Spleen (tissue), 11 donors: ENCODE measurements at regions not wholly inside any gene's neighbourhood (a gene's known extent, or its start where the extent isn't known, plus 50 kb on each side); places are given as distances from the start of the nearest gene placed in this dataset.
"Not testable (repeated sequence)": the region's sequence is repeated elsewhere in the genome, so short reads cannot be mapped to it uniquely, and the experiment has no call there.

Source experiments
- DNase-seq: peaks from one replicate; pipeline ENCODE4 v3.0.0-alpha.2; 2020
- H3K27ac ChIP-seq, 8 donors: fragments of 200-600 bp; sonication (generic) in 7 of 8; 1 replicate in 4 of 8; 2 replicates in 4 of 8; pipeline versions ENCODE4 v1.5.0 to v1.8.0; 2016 to 2021; ENCODE audit warnings: inconsistent platforms in 4 of 8, mild to moderate bottlenecking in 4 of 8, moderate library complexity in 1 of 8
- H3K27me3 ChIP-seq, 7 donors: fragments of 200-600 bp; sonication (generic) in 6 of 7; replicated peaks in 1 of 7; 1 replicate in 4 of 7; 2 replicates in 3 of 7; pipeline versions ENCODE4 v1.5.0 to v1.8.0; 2016 to 2021; ENCODE audit warnings: inconsistent platforms in 3 of 7, mild to moderate bottlenecking in 1 of 7
- H3K36me3 ChIP-seq, 6 donors: fragments of 200-600 bp; sonication (generic) in 5 of 6; 1 replicate in 4 of 6; 2 replicates in 2 of 6; pipeline versions ENCODE4 v1.5.0 to v1.8.0; 2016 to 2021; ENCODE audit warnings: inconsistent platforms in 2 of 6
- H3K4me1 ChIP-seq, 6 donors: fragments of 200-600 bp; sonication (generic) in 5 of 6; 1 replicate in 3 of 6; 2 replicates in 3 of 6; pipeline versions ENCODE4 v1.5.0 to v1.8.0; 2016 to 2021; ENCODE audit warnings: inconsistent platforms in 3 of 6
- H3K4me3 ChIP-seq, 8 donors: fragments of 200-600 bp; sonication (generic) in 7 of 8; 1 replicate in 4 of 8; 2 replicates in 4 of 8; pipeline versions ENCODE4 v1.5.0 to v1.8.0; 2016 to 2021; ENCODE audit warnings: inconsistent platforms in 4 of 8, mild to moderate bottlenecking in 4 of 8, moderate library complexity in 2 of 8
- H3K9me3 ChIP-seq, 8 donors: fragments of 200-600 bp; sonication (generic) in 7 of 8; 1 replicate in 4 of 8; 2 replicates in 4 of 8; pipeline versions ENCODE4 v1.5.0 to v1.8.0; 2016 to 2021; ENCODE audit warnings: inconsistent platforms in 4 of 8
- CTCF ChIP-seq, 11 experiments: fragments of 200-600 bp in 7 of 11; fragments of 450-650 bp in 4 of 11; sonication (generic) in 4 of 11; IDR thresholded peaks in 8 of 11; conservative IDR thresholded peaks in 3 of 11; 1 replicate in 7 of 11; 2 replicates in 4 of 11; pipeline versions ENCODE4 v1.4.0 to v1.8.0; 2016 to 2021; ENCODE audit warnings: antibody characterized with exemption in 11 of 11, inconsistent platforms in 4 of 11, mild to moderate bottlenecking in 1 of 11
- POLR2A ChIP-seq, 3 donors: fragments of 450-650 bp; IDR thresholded peaks; one replicate each; pipeline ENCODE4 v1.5.1; 2017; ENCODE audit warnings: antibody characterized with exemption in 3 of 3, mild to moderate bottlenecking in 1 of 3
- POLR2AphosphoS5 ChIP-seq, 3 donors: sonication (generic); formaldehyde crosslinking; IDR thresholded peaks; one replicate each; pipeline ENCODE4 v1.5.1; 2017; ENCODE audit warnings: antibody characterized with exemption in 3 of 3
- WGBS, 5 donors: extraction: QIAGEN DNeasy Blood & Tissue Kit in 3 of 5; methylation state at CpG; one replicate each; pipeline versions ENCODE4 v1.1.5 to v1.1.7; 2013 to 2018; 5-methylcytosine and 5-hydroxymethylcytosine counted together
- intact Hi-C: fragments of 100-400 bp; cut with DNase I; formaldehyde crosslinking; loops from one replicate; pipeline ENCODE4 v1.15.0; 2023; ENCODE audit warnings: low total_unique reads
- donor health status: healthy with polysubstance abuse.
- donor health status: DM: no; HTN: no; CAD: no; lungs with moderate emphysema.
- donor health status: DM: no; HTN: no; CAD: no.
- donor health status: Bipolar disorder and iron deficiency.
- donor health status: healthy.
- donor health status: DM: no; HTN: no; CAD: no.
- donor health status: DM: yes; HTN: yes; CAD: no.

GRCh38 chr9:68593760-68594159, 53.1 kb upstream of the TMEM252 start:
- H3K27me3 ChIP-seq, H3K36me3 ChIP-seq, DNase-seq, H3K4me3 ChIP-seq: not testable (repeated sequence)
- 54 to 86% (median 69%) methylated on average over 1 to 2 of the region's 2 CpGs for WGBS, 5 donors
- Histone ChIP-seq H3K4me1 (peaks cover 0 to 12% (median 0%) of the 10 kb centered on the region in 6 donors), H3K27ac (peak overlapping the region in 1 of 8 donors; percentile 57), H3K9me3 (peaks cover 0 to 18% (median 6%) of the 10 kb centered on the region in 8 donors)
- intact Hi-C loops = loop anchor here (10.0 kb wide), 1 partner anchor 111 kb away; the partner anchor contains the start of gene PIP5K1B

GRCh38 chr9:68595868-68596267, 55.2 kb upstream of the TMEM252 start:
- DNase-seq = no peak
- no peaks in the 10 kb centered on the region for H3K27me3 ChIP-seq
- intact Hi-C loops = loop anchor here (10.0 kb wide), 1 partner anchor 109 kb away; the partner anchor contains the start of gene PIP5K1B
- no peak overlapping the region for H3K4me3 ChIP-seq
- no peaks in the 10 kb centered on the region for H3K36me3 ChIP-seq
- 73 to 100% (median 84%) methylated on average over 2 to 3 of the region's 3 CpGs for WGBS, 5 donors
- H3K27ac ChIP-seq = no peak overlapping the region
- H3K9me3 ChIP-seq = peaks cover 0 to 11% (median 2%) of the 10 kb centered on the region in 8 donors
- peaks cover 0 to 12% (median 0%) of the 10 kb centered on the region in 6 donors for H3K4me1 ChIP-seq
- TF ChIP-seq POLR2A (IDR thresholded peaks at IDR 0.05) (no peak), CTCF (IDR thresholded peaks at IDR 0.05 in 8 of 11, conservative IDR thresholded peaks at IDR 0.05 in 3 of 11) (no peak), POLR2AphosphoS5 (IDR thresholded peaks at IDR 0.05) (no peak)

GRCh38 chr9:68597362-68597997, 56.8 kb upstream of the TMEM252 start:
- peak overlapping the region in 1 of 8 donors; percentile 7 for H3K27ac ChIP-seq
- H3K36me3 ChIP-seq = no peaks in the 10 kb centered on the region
- intact Hi-C loops = loop anchor here (10.0 kb wide), 1 partner anchor 107 kb away; the partner anchor contains the start of gene PIP5K1B
- TF ChIP-seq POLR2A (IDR thresholded peaks at IDR 0.05) (no peak), POLR2AphosphoS5 (IDR thresholded peaks at IDR 0.05) (no peak), CTCF (IDR thresholded peaks at IDR 0.05 in 8 of 11, conservative IDR thresholded peaks at IDR 0.05 in 3 of 11) (no peak)
- WGBS, 5 donors = 22 to 43% (median 30%) methylated on average over 1 of the region's 1 CpG
- peaks cover 0 to 12% (median 0%) of the 10 kb centered on the region in 6 donors for H3K4me1 ChIP-seq
- peaks cover 0 to 11% (median 2%) of the 10 kb centered on the region in 8 donors for H3K9me3 ChIP-seq
- no peaks in the 10 kb centered on the region for H3K27me3 ChIP-seq
- DNase-seq = no peak
- H3K4me3 ChIP-seq = no peak overlapping the region

GRCh38 chr9:68599826-68600225, 59.1 kb upstream of the TMEM252 start:
- H3K4me3 ChIP-seq = no peak overlapping the region
- intact Hi-C loops = loop anchor here (10.0 kb wide), 1 partner anchor 105 kb away; the partner anchor contains the start of gene PIP5K1B
- 81 to 96% (median 88%) methylated on average over 2 of the region's 2 CpGs for WGBS, 5 donors

More at GRCh38 chr9:68599826-68600225, 59.1 kb upstream of the TMEM252 start:
- Histone ChIP-seq H3K36me3 (no peaks in the 10 kb centered on the region), H3K4me1 (peaks cover 0 to 12% (median 0%) of the 10 kb centered on the region in 6 donors), H3K27me3 (no peaks in the 10 kb centered on the region), H3K27ac (no peak overlapping the region), H3K9me3 (no peaks in the 10 kb centered on the region)
- no peak for DNase-seq
- TF ChIP-seq POLR2A (IDR thresholded peaks at IDR 0.05) = no peak
- no peak for TF ChIP-seq POLR2AphosphoS5 (IDR thresholded peaks at IDR 0.05)
- TF ChIP-seq CTCF (IDR thresholded peaks at IDR 0.05 in 8 of 11, conservative IDR thresholded peaks at IDR 0.05 in 3 of 11) = no peak
